Activated T-cell treated with anti-CD3 and anti-CD28 coated beads, Interleukin-2, amount 50 U/mL, for 4 hours (primary cell): ENCODE measurements at regions not wholly inside any gene's neighbourhood (a gene's known extent, or its start where the extent isn't known, plus 50 kb on each side); places are given as distances from the start of the nearest gene placed in this dataset.
"Not testable (repeated sequence)": the region's sequence is repeated elsewhere in the genome, so short reads cannot be mapped to it uniquely, and the experiment has no call there.

Experiments
- ATAC-seq, 2 donors: fragments of 200-7000 bp; cut with Tn5 transposase; one replicate each; pipeline ENCODE4 v1.10.0; 2021
- DNase-seq: peaks from one replicate; pipeline ENCODE4 v3.0.0-alpha.2; 2020
- H3K27me3 Mint-ChIP-seq: one replicate; pipeline ENCODE4 v1.8.0; 2021; ENCODE audit warnings: low read depth, mixed read lengths
- H3K36me3 Mint-ChIP-seq: one replicate; pipeline ENCODE4 v1.8.0; 2022; ENCODE audit warnings: mixed read lengths; ENCODE audit not compliant: insufficient read depth
- H3K4me1 Mint-ChIP-seq: one replicate; pipeline ENCODE4 v1.8.0; 2021; ENCODE audit warnings: low read depth, mixed read lengths
- H3K4me3 Mint-ChIP-seq: one replicate; pipeline ENCODE4 v1.8.0; 2021; ENCODE audit warnings: mild to moderate bottlenecking, moderate library complexity, mixed read lengths
- H3K9me3 Mint-ChIP-seq: one replicate; pipeline ENCODE4 v1.8.0; 2021; ENCODE audit warnings: mixed read lengths

GRCh38 chr5:166926806-166927475 is 1364.5 kb upstream of the WWC1 start:
- not testable (repeated sequence) for H3K36me3 Mint-ChIP-seq, H3K27me3 Mint-ChIP-seq, H3K4me3 Mint-ChIP-seq, ATAC-seq, H3K4me1 Mint-ChIP-seq, DNase-seq
- peaks cover 34% of the 10 kb centered on the region for H3K9me3 Mint-ChIP-seq

GRCh38 chr5:166936351-166936750 is 1355.1 kb upstream of the WWC1 start:
- ATAC-seq, result no peak
- Mint-ChIP-seq H3K4me3 (no peak overlapping the region), H3K9me3 (peaks cover 6% of the 10 kb centered on the region), H3K27me3 (no peaks in the 10 kb centered on the region), H3K4me1 (no peaks in the 10 kb centered on the region), H3K36me3 (no peaks in the 10 kb centered on the region)
- no peak for DNase-seq

- no peak for ATAC-seq
- Mint-ChIP-seq H3K27me3 (no peaks in the 10 kb centered on the region), H3K36me3 (no peaks in the 10 kb centered on the region), H3K9me3 (peaks cover 6% of the 10 kb centered on the region), H3K4me3 (no peak overlapping the region), H3K4me1 (no peaks in the 10 kb centered on the region)
- no peak for DNase-seq
Measured at GRCh38 chr5:166938071-166938470, 1353.4 kb upstream of the WWC1 start.

GRCh38 chr5:166942948-166943347 is 1348.5 kb upstream of the WWC1 start:
- ATAC-seq (no peak), DNase-seq (no peak)
- H3K4me3 Mint-ChIP-seq, result no peak overlapping the region
- no peaks in the 10 kb centered on the region for H3K27me3 Mint-ChIP-seq
- peaks cover 6% of the 10 kb centered on the region for H3K9me3 Mint-ChIP-seq
- H3K4me1 Mint-ChIP-seq, result no peaks in the 10 kb centered on the region
- H3K36me3 Mint-ChIP-seq, result no peaks in the 10 kb centered on the region

GRCh38 chr5:166947045-166947444 is 1344.4 kb upstream of the WWC1 start:
- peaks cover 9% of the 10 kb centered on the region for H3K9me3 Mint-ChIP-seq
- H3K27me3 Mint-ChIP-seq, result no peaks in the 10 kb centered on the region
- no peaks in the 10 kb centered on the region for H3K36me3 Mint-ChIP-seq
- no peaks in the 10 kb centered on the region for H3K4me1 Mint-ChIP-seq
- no peak for ATAC-seq
- H3K4me3 Mint-ChIP-seq, result no peak overlapping the region
- DNase-seq, result no peak

- H3K9me3 Mint-ChIP-seq, result peaks cover 3% of the 10 kb centered on the region
- no peak overlapping the region for H3K4me3 Mint-ChIP-seq
- no peak for DNase-seq
- no peak for ATAC-seq
- H3K27me3 Mint-ChIP-seq, result no peaks in the 10 kb centered on the region
- H3K36me3 Mint-ChIP-seq, result no peaks in the 10 kb centered on the region
- H3K4me1 Mint-ChIP-seq, result no peaks in the 10 kb centered on the region
Measured at GRCh38 chr5:166948679-166949078, 1342.8 kb upstream of the WWC1 start.

- Mint-ChIP-seq H3K4me3 (no peak overlapping the region), H3K4me1 (no peaks in the 10 kb centered on the region), H3K27me3 (no peaks in the 10 kb centered on the region), H3K9me3 (peaks cover 3% of the 10 kb centered on the region), H3K36me3 (no peaks in the 10 kb centered on the region)
- no peak for DNase-seq
- no peak for ATAC-seq
Measured at GRCh38 chr5:166952048-166952447, 1339.4 kb upstream of the WWC1 start.

- DNase-seq, result no peak
- no peaks in the 10 kb centered on the region for H3K36me3 Mint-ChIP-seq
- no peaks in the 10 kb centered on the region for H3K9me3 Mint-ChIP-seq
- no peak overlapping the region for H3K4me3 Mint-ChIP-seq
- no peaks in the 10 kb centered on the region for H3K27me3 Mint-ChIP-seq
- no peaks in the 10 kb centered on the region for H3K4me1 Mint-ChIP-seq
- no peak for ATAC-seq
Measured at GRCh38 chr5:166957782-166958181, 1333.7 kb upstream of the WWC1 start.

GRCh38 chr5:166959766-166960165 is 1331.7 kb upstream of the WWC1 start:
- H3K4me3 Mint-ChIP-seq, result no peak overlapping the region
- no peaks in the 10 kb centered on the region for H3K36me3 Mint-ChIP-seq
- DNase-seq, result no peak
- H3K27me3 Mint-ChIP-seq, result no peaks in the 10 kb centered on the region
- no peak for ATAC-seq
- no peaks in the 10 kb centered on the region for H3K4me1 Mint-ChIP-seq
- peaks cover 7% of the 10 kb centered on the region for H3K9me3 Mint-ChIP-seq

GRCh38 chr5:166961028-166961427 is 1330.4 kb upstream of the WWC1 start:
- ATAC-seq, result no peak
- Mint-ChIP-seq H3K9me3 (peaks cover 7% of the 10 kb centered on the region), H3K36me3 (no peaks in the 10 kb centered on the region), H3K4me1 (no peaks in the 10 kb centered on the region), H3K27me3 (no peaks in the 10 kb centered on the region), H3K4me3 (no peak overlapping the region)
- no peak for DNase-seq

- no peaks in the 10 kb centered on the region for H3K36me3 Mint-ChIP-seq
- no peaks in the 10 kb centered on the region for H3K27me3 Mint-ChIP-seq
- H3K9me3 Mint-ChIP-seq, result peaks cover 7% of the 10 kb centered on the region
- no peak overlapping the region for H3K4me3 Mint-ChIP-seq
- no peak for ATAC-seq
- H3K4me1 Mint-ChIP-seq, result no peaks in the 10 kb centered on the region
- DNase-seq, result no peak
Measured at GRCh38 chr5:166961913-166962312, 1329.5 kb upstream of the WWC1 start.

GRCh38 chr5:166962461-166962860 is 1329.0 kb upstream of the WWC1 start:
- peaks cover 7% of the 10 kb centered on the region for H3K9me3 Mint-ChIP-seq
- no peak for DNase-seq
- H3K36me3 Mint-ChIP-seq, result no peaks in the 10 kb centered on the region
- H3K4me3 Mint-ChIP-seq, result no peak overlapping the region
- H3K4me1 Mint-ChIP-seq, result no peaks in the 10 kb centered on the region
- ATAC-seq, result no peak
- H3K27me3 Mint-ChIP-seq, result no peaks in the 10 kb centered on the region

- ATAC-seq (no peak), DNase-seq (no peak)
- Mint-ChIP-seq H3K4me3 (no peak overlapping the region), H3K27me3 (no peaks in the 10 kb centered on the region), H3K9me3 (peaks cover 7% of the 10 kb centered on the region), H3K36me3 (no peaks in the 10 kb centered on the region), H3K4me1 (no peaks in the 10 kb centered on the region)
Measured at GRCh38 chr5:166963596-166963995, 1327.8 kb upstream of the WWC1 start.

- Mint-ChIP-seq H3K9me3 (no peaks in the 10 kb centered on the region), H3K4me3 (no peak overlapping the region), H3K27me3 (peaks cover 4% of the 10 kb centered on the region), H3K4me1 (no peaks in the 10 kb centered on the region), H3K36me3 (no peaks in the 10 kb centered on the region)
- ATAC-seq, result no peak
- DNase-seq, result no peak
Measured at GRCh38 chr5:166977911-166978422, 1313.5 kb upstream of the WWC1 start.

GRCh38 chr5:166979307-166979895 is 1312.0 kb upstream of the WWC1 start:
- H3K4me1 Mint-ChIP-seq, result no peaks in the 10 kb centered on the region
- no peak for ATAC-seq
- no peaks in the 10 kb centered on the region for H3K9me3 Mint-ChIP-seq
- H3K4me3 Mint-ChIP-seq, result no peak overlapping the region
- H3K36me3 Mint-ChIP-seq, result no peaks in the 10 kb centered on the region
- DNase-seq, result no peak
- H3K27me3 Mint-ChIP-seq, result peaks cover 4% of the 10 kb centered on the region
